ENCODE measurements at regions not wholly inside any gene's neighbourhood (a gene's known extent, or its start where the extent isn't known, plus 50 kb on each side); places are given as distances from the start of the nearest gene placed in this dataset.

DNA sequence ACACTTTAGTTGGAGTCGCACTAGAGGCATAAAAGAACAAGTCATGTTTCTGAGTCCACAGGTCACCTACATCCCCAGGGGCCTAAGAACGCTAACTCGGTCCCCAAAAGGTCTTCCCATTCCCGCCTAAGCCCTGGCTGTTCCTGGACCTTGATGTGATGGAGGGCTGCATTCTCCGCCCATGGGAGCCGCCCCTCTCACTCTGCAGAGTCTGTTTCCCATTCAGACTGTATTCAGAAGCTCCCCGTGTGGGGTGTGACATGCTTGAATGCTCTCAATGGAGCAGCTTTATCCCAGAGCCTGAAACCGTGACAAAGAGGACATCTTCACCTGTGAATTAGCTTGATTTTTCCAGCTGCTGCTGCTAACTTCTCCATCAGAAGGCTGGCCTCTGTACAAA, 319.0 kb upstream of the KLHL29 start:
- FAIRE-seq, result no peak
- ChIA-PET POLR2A (no interaction called here), CTCF (interaction anchor here (1.6 kb wide), 1 partner anchor 10 kb away, joined by 4 read pairs; no protein-coding TSS in a partner anchor)
- H3K4me3 ChIP-seq, result no peak overlapping the region
- H3K4me1 ChIP-seq, result no peaks in the 10 kb centered on the region
- TF ChIP-seq PHF8 (IDR thresholded peaks at IDR 0.05; ENCODE audit: borderline replicate concordance, low read depth) (no peak), SMC3 (IDR thresholded peaks at IDR 0.05) (no peak), MYC (IDR thresholded peaks at IDR 0.05; ENCODE audit: borderline replicate concordance, low read length) (no peak)
- 22% methylated on average over 8 of the region's 8 CpGs for WGBS (ENCODE audit: missing lambda C conversion rate)
- no peak overlapping the region for H3K4me2 ChIP-seq
- H3K27ac ChIP-seq, result no peak overlapping the region
- no peaks in the 10 kb centered on the region for H3K9me3 ChIP-seq
- ATAC-seq, result no peak
- no peak for DNase-seq (ENCODE audit: low read depth in 1 of 2, low spot score in 1 of 2)

DNA sequence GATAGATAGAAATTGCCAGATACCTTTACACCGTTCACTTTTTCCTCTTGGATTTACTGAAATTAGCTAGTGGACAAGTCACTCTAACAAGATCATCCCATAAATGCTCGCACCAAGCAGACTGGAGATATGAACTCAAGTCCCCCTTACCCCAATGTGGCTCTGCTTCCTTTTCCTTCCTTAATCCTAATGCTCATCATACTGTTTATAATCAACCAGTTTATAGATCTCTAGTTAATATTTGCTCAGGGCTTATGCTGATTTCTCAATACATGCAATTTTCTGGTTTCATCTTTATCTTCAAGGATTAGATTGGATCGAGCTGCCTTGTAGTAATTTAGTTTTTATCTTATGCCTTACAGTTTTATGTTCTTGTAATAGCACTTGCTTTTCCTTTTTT, 318.3 kb upstream of the KLHL29 start:
- Histone ChIP-seq H3K27ac (no peak overlapping the region), H3K4me1 (no peaks in the 10 kb centered on the region), H3K4me3 (no peak overlapping the region), H3K9me3 (no peaks in the 10 kb centered on the region), H3K4me2 (no peak overlapping the region)
- TF ChIP-seq ZNF302 (CRISPR knock-in tag; IDR thresholded peaks at IDR 0.05) (no peak), HDAC2 (IDR thresholded peaks at IDR 0.05) (no peak), HOXB13 (CRISPR knock-in tag; IDR thresholded peaks at IDR 0.05; ENCODE audit: low read depth) (no peak), MAFK (IDR thresholded peaks at IDR 0.05; ENCODE audit: partially characterized antibody) (no peak), NPAS2 (CRISPR knock-in tag; IDR thresholded peaks at IDR 0.05; ENCODE audit: borderline replicate concordance) (no peak), TP53 (CRISPR knock-in tag; IDR thresholded peaks at IDR 0.05) (no peak), CBX8 (IDR thresholded peaks at IDR 0.05) (no peak)
- TF ChIP-seq, protein P1, sequence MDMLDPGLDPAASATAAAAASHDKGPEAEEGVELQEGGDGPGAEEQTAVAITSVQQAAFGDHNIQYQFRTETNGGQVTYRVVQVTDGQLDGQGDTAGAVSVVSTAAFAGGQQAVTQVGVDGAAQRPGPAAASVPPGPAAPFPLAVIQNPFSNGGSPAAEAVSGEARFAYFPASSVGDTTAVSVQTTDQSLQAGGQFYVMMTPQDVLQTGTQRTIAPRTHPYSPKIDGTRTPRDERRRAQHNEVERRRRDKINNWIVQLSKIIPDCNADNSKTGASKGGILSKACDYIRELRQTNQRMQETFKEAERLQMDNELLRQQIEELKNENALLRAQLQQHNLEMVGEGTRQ (IDR thresholded peaks at IDR 0.05), result no peak
- DNase-seq (ENCODE audit: low read depth in 1 of 2, low spot score in 1 of 2) (no peak), ATAC-seq (no peak), FAIRE-seq (no peak)
- ChIA-PET POLR2A (no interaction called here), CTCF (interaction anchor here (0.5 kb wide), 1 partner anchor 8 kb away, joined by 3 read pairs; no protein-coding TSS in a partner anchor)
- WGBS (ENCODE audit: missing lambda C conversion rate), result 9% methylated on average over 3 of the region's 3 CpGs

DNA sequence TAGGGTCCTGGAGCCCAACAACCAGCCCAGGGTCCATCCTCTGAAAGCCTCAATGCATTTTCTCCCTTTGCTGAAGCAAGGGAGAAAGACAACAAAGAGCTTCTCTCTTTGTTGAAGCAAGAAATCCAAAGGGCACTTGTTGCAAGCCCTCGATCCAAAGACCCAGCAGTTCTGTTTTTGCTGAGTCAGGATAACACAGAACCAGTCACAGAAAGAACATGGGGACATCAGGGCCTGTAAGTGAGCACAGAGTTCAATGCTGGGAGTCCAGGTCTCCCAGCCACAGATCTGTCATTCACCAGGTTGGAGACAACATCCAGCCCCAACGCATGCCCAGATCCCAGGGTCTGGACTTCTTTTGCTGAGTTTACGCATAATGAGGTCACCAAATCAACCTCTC, 315.8 kb upstream of the KLHL29 start:
- TF ChIP-seq RCOR1 (IDR thresholded peaks at IDR 0.05; ENCODE audit: low read depth, low read length), result no peak
- TF ChIP-seq EP300 (IDR thresholded peaks at IDR 0.05), result no peak
- peak; percentile 97 for TF ChIP-seq MAFK (IDR thresholded peaks at IDR 0.05; ENCODE audit: partially characterized antibody)
- no peak for FAIRE-seq
- H3K9me3 ChIP-seq, result no peaks in the 10 kb centered on the region
- no peaks in the 10 kb centered on the region for H3K4me1 ChIP-seq
- H3K4me2 ChIP-seq, result no peak overlapping the region
- no peak overlapping the region for H3K27ac ChIP-seq
- no peak for ATAC-seq
- DNase-seq (ENCODE audit: low read depth in 1 of 2, low spot score in 1 of 2), result no peak
- H3K4me3 ChIP-seq, result no peak overlapping the region
- CTCF ChIA-PET, result no interaction called here
- POLR2A ChIA-PET, result no interaction called here
- 56% methylated on average over 3 of the region's 3 CpGs for WGBS (ENCODE audit: missing lambda C conversion rate)

DNA sequence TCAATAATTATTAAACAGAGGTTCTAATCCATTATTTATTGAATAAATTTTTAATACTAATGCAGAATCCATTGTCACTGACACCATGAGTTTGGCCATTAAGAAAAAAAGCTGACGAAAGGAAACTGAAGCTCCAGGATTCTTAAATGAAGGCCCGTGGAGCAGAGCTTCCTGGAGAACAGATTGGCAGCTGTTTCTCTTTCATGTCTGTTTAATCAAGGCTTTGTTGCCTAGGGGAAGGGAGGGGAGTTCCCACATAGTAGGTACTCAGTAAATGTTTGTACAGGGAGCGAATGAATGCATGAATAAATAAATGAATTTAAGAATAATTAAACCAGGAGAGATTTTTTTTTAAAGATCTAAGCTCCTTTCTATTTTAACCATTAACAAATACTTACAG, 315.1 kb upstream of the KLHL29 start:
- DNase-seq (ENCODE audit: low read depth in 1 of 2, low spot score in 1 of 2), result no peak
- Histone ChIP-seq H3K4me3 (no peak overlapping the region), H3K4me2 (no peak overlapping the region), H3K4me1 (no peaks in the 10 kb centered on the region), H3K27ac (no peak overlapping the region), H3K9me3 (no peaks in the 10 kb centered on the region)
- TF ChIP-seq HOXA7 (CRISPR knock-in tag; IDR thresholded peaks at IDR 0.05) (no peak), FOXS1 (CRISPR knock-in tag; IDR thresholded peaks at IDR 0.05) (no peak), KDM1A (IDR thresholded peaks at IDR 0.05; ENCODE audit: low read depth) (no peak)
- WGBS (ENCODE audit: missing lambda C conversion rate), result 13% methylated on average over 3 of the region's 3 CpGs
- ATAC-seq, result no peak
- FAIRE-seq, result no peak
- CTCF ChIA-PET, result no interaction called here
- POLR2A ChIA-PET, result no interaction called here

DNA sequence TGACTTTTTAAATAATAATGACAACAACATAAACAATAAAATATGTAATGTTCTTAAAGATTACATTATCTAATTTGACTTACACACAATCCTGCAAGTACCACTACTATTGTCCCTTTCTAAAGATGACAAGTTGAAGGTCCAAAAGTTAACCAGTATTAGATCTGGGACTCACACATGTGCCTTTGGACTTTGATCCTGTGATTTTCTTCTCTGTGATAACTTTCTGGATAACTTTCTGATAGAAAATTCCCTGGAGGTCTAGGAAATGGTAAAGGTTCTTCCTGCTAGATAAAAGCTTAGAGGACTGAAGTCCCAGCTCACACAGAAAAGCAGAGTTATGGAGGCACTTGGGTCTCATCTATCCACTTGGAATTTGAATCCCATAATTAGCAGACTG, 311.9 kb upstream of the KLHL29 start:
- no peak overlapping the region for H3K4me2 ChIP-seq
- H3K4me1 ChIP-seq, result no peaks in the 10 kb centered on the region
- ChIA-PET CTCF (no interaction called here), POLR2A (no interaction called here)
- no peak overlapping the region for H3K27ac ChIP-seq
- no peak for TF ChIP-seq CHD2 (IDR thresholded peaks at IDR 0.05; ENCODE audit: low read length, partially characterized antibody)
- no peak for TF ChIP-seq KDM1A (IDR thresholded peaks at IDR 0.05; ENCODE audit: low read depth)
- TF ChIP-seq, protein P2, sequence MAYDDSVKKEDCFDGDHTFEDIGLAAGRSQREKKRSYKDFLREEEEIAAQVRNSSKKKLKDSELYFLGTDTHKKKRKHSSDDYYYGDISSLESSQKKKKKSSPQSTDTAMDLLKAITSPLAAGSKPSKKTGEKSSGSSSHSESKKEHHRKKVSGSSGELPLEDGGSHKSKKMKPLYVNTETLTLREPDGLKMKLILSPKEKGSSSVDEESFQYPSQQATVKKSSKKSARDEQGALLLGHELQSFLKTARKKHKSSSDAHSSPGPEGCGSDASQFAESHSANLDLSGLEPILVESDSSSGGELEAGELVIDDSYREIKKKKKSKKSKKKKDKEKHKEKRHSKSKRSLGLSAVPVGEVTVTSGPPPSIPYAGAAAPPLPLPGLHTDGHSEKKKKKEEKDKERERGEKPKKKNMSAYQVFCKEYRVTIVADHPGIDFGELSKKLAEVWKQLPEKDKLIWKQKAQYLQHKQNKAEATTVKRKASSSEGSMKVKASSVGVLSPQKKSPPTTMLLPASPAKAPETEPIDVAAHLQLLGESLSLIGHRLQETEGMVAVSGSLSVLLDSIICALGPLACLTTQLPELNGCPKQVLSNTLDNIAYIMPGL (CRISPR knock-in tag; IDR thresholded peaks at IDR 0.05; ENCODE audit: borderline replicate concordance), result no peak
- no peak for TF ChIP-seq HOXA7 (CRISPR knock-in tag; IDR thresholded peaks at IDR 0.05)
- TF ChIP-seq, protein P1 (IDR thresholded peaks at IDR 0.05), result no peak
- FAIRE-seq, result no peak
- no peak overlapping the region for H3K4me3 ChIP-seq
- ATAC-seq, result no peak
- no peak for DNase-seq (ENCODE audit: low read depth in 1 of 2, low spot score in 1 of 2)
- no peaks in the 10 kb centered on the region for H3K9me3 ChIP-seq
